ENCODE measurements at regions not wholly inside any gene's neighbourhood (a gene's known extent, or its start where the extent isn't known, plus 50 kb on each side); places are given as distances from the start of the nearest gene placed in this dataset.

DNA sequence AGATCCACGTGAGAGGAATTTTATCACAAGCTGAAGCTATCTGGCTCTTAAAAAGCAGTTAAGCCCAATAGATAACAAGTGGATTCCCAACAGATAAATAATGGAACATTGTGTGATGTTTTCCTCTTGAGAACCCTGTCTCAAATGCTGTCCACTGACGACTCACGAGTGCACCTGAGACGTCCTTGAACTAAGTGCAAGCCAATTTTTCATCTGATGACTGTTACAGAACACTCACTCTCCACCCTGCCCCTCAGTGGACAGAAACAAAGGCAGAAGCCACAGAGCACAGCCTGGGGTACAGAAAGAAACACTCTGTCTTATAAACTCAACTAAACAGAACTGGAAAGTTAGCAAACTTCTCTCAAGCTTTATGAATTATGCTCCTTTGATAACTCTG lies 199.5 kb downstream of the KCNN2 start:
- Histone ChIP-seq H3K36me3 (ENCODE audit: insufficient read depth, low read length, poor library complexity, severe bottlenecking) (no peaks in the 10 kb centered on the region), H3K27me3 (replicated peaks; ENCODE audit: insufficient read depth, low read depth, low read length, poor library complexity) (no peaks in the 10 kb centered on the region), H3K27ac (ENCODE audit: low read depth, low read length, poor library complexity, severe bottlenecking) (no peak overlapping the region), H3K4me1 (ENCODE audit: insufficient read depth, low read length, poor library complexity, severe bottlenecking) (no peaks in the 10 kb centered on the region), H3K9me3 (ENCODE audit: low read depth, low read length, poor library complexity, severe bottlenecking) (peaks cover 7% of the 10 kb centered on the region), H3K4me3 (ENCODE audit: low read depth, low read length, poor library complexity, severe bottlenecking) (no peak overlapping the region)
- ChIA-PET CTCF (no interaction called here), POLR2A (ENCODE audit: low non-redundant PET) (no interaction called here)
- BruUV-seq (replicated peaks): no TSS peak
- no peak for DNase-seq (ENCODE audit: low spot score)
- TF ChIP-seq EZH2 (IDR thresholded peaks at IDR 0.05; ENCODE audit: borderline replicate concordance, low read depth, low read length, poor library complexity, severe bottlenecking): no peak
- TF ChIP-seq, protein P1, sequence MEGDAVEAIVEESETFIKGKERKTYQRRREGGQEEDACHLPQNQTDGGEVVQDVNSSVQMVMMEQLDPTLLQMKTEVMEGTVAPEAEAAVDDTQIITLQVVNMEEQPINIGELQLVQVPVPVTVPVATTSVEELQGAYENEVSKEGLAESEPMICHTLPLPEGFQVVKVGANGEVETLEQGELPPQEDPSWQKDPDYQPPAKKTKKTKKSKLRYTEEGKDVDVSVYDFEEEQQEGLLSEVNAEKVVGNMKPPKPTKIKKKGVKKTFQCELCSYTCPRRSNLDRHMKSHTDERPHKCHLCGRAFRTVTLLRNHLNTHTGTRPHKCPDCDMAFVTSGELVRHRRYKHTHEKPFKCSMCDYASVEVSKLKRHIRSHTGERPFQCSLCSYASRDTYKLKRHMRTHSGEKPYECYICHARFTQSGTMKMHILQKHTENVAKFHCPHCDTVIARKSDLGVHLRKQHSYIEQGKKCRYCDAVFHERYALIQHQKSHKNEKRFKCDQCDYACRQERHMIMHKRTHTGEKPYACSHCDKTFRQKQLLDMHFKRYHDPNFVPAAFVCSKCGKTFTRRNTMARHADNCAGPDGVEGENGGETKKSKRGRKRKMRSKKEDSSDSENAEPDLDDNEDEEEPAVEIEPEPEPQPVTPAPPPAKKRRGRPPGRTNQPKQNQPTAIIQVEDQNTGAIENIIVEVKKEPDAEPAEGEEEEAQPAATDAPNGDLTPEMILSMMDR (conservative IDR thresholded peaks at IDR 0.05; ENCODE audit: low read depth, low read length): no peak
- intact Hi-C loops (cut with micrococcal nuclease; ENCODE audit: unreplicated experiment): no loop called here

Data from A673 (cell line).